Hippocampal formation (tissue), 2 donors: ENCODE measurements at regions not wholly inside any gene's neighbourhood (a gene's known extent, or its start where the extent isn't known, plus 50 kb on each side); places are given as distances from the start of the nearest gene placed in this dataset.

Experiments
- DNase-seq, 2 donors: peaks; one replicate each; lab custom pipeline; 2025; lab: John Stamatoyannopoulos, UW

- DNase-seq, result no peak
Measured at GRCh38 chr12:107474099-107474498, 211.5 kb upstream of the PWP1 start.

- DNase-seq, result no peak
Measured at GRCh38 chr12:107474639-107475539, 210.7 kb upstream of the PWP1 start.

- no peak for DNase-seq
Measured at GRCh38 chr12:107475900-107476299, 209.7 kb upstream of the PWP1 start.

GRCh38 chr12:107477018-107477417 is 208.6 kb upstream of the PWP1 start:
- DNase-seq, result no peak

GRCh38 chr12:107477947-107478610 is 207.5 kb upstream of the PWP1 start:
- DNase-seq, result no peak

- DNase-seq, result no peak
Measured at GRCh38 chr12:107478881-107479280, 206.7 kb upstream of the PWP1 start.

- no peak for DNase-seq
Measured at GRCh38 chr12:107480836-107481608, 204.6 kb upstream of the PWP1 start.

GRCh38 chr12:107484230-107484629 is 201.4 kb upstream of the PWP1 start:
- no peak for DNase-seq

- no peak for DNase-seq
Measured at GRCh38 chr12:107484941-107485340, 200.7 kb upstream of the PWP1 start.

- DNase-seq, result no peak
Measured at GRCh38 chr12:107485731-107486130, 199.9 kb upstream of the PWP1 start.

- no peak for DNase-seq
Measured at GRCh38 chr12:107486140-107486892, 199.3 kb upstream of the PWP1 start.

- no peak for DNase-seq
Measured at GRCh38 chr12:107487011-107487680, 198.5 kb upstream of the PWP1 start.

- no peak for DNase-seq
Measured at GRCh38 chr12:107488666-107489065, 196.9 kb upstream of the PWP1 start.

GRCh38 chr12:107490010-107490409 is 195.6 kb upstream of the PWP1 start:
- DNase-seq, result no peak

- no peak for DNase-seq
Measured at GRCh38 chr12:107491856-107492255, 193.7 kb upstream of the PWP1 start.

- no peak for DNase-seq
Measured at GRCh38 chr12:107492393-107493134, 193.0 kb upstream of the PWP1 start.

GRCh38 chr12:107493135-107493494 is 192.5 kb upstream of the PWP1 start:
- DNase-seq, result no peak

- peak in 1 of 2 donors; percentile 5 for DNase-seq
Measured at GRCh38 chr12:107493666-107494065, 191.9 kb upstream of the PWP1 start.

GRCh38 chr12:107494331-107494730 is 191.3 kb upstream of the PWP1 start:
- DNase-seq, result no peak

- DNase-seq, result no peak
Measured at GRCh38 chr12:107495604-107496003, 190.0 kb upstream of the PWP1 start.

GRCh38 chr12:107497231-107497630 is 188.4 kb upstream of the PWP1 start:
- no peak for DNase-seq
